ENCODE measurements at regions not wholly inside any gene's neighbourhood (a gene's known extent, or its start where the extent isn't known, plus 50 kb on each side); places are given as distances from the start of the nearest gene placed in this dataset.

DNA sequence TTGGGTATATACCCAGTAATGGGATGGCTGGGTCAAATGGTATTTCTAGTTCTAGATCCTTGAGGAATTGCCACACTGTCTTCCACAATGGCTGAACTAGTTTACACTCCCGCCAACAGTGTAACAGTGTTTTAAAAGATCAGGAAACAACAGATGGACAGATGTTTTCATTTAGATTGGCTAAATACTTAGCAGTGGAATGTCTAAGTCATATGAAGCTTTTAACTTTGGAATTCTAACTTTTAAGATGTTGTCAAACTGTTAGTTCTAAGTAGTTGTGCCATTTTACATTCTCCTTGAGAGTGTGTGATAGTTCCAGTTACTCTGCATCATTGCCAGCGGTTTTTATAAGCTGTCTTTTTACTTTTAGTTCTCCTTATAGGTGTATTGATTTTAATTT is 688.8 kb downstream of the SEMA5A start:
- no peaks in the 10 kb centered on the region for H3K27me3 ChIP-seq (ENCODE audit: insufficient read depth, low read depth, low read length)
- H3K4me3 ChIP-seq (ENCODE audit: low read length), result no peak overlapping the region
- H3K9ac ChIP-seq (ENCODE audit: low read length), result no peak overlapping the region
- H3K27ac ChIP-seq (ENCODE audit: low read length), result no peak overlapping the region
- H4K20me1 ChIP-seq (ENCODE audit: insufficient read depth), result no peaks in the 10 kb centered on the region
- H3K4me2 ChIP-seq (ENCODE audit: low read length), result no peak overlapping the region
- no peak overlapping the region for H2AFZ ChIP-seq (ENCODE audit: low read depth, low read length)
- H3K36me3 ChIP-seq (ENCODE audit: insufficient read depth, low read length), result no peaks in the 10 kb centered on the region
- H3K9me2 ChIP-seq (ENCODE audit: insufficient read depth, low read length), result no peaks in the 10 kb centered on the region
- TF ChIP-seq, protein P1, sequence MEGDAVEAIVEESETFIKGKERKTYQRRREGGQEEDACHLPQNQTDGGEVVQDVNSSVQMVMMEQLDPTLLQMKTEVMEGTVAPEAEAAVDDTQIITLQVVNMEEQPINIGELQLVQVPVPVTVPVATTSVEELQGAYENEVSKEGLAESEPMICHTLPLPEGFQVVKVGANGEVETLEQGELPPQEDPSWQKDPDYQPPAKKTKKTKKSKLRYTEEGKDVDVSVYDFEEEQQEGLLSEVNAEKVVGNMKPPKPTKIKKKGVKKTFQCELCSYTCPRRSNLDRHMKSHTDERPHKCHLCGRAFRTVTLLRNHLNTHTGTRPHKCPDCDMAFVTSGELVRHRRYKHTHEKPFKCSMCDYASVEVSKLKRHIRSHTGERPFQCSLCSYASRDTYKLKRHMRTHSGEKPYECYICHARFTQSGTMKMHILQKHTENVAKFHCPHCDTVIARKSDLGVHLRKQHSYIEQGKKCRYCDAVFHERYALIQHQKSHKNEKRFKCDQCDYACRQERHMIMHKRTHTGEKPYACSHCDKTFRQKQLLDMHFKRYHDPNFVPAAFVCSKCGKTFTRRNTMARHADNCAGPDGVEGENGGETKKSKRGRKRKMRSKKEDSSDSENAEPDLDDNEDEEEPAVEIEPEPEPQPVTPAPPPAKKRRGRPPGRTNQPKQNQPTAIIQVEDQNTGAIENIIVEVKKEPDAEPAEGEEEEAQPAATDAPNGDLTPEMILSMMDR (IDR thresholded peaks at IDR 0.05; ENCODE audit: poor library complexity, severe bottlenecking), result no peak
- TF ChIP-seq MXI1 (conservative IDR thresholded peaks at IDR 0.05; ENCODE audit: poor library complexity, severe bottlenecking) (no peak), TAF1 (IDR thresholded peaks at IDR 0.05; ENCODE audit: low read depth) (no peak), RAD21 (conservative IDR thresholded peaks at IDR 0.05) (no peak), EP300 (conservative IDR thresholded peaks at IDR 0.05; ENCODE audit: poor library complexity, severe bottlenecking) (no peak), SMC3 (conservative IDR thresholded peaks at IDR 0.05; ENCODE audit: poor library complexity) (no peak), POLR2AphosphoS5 (IDR thresholded peaks at IDR 0.05) (no peak), EZH2 (IDR thresholded peaks at IDR 0.05; ENCODE audit: borderline replicate concordance, insufficient read depth, low read length, poor library complexity, severe bottlenecking) (no peak)
- TF ChIP-seq, protein P2, sequence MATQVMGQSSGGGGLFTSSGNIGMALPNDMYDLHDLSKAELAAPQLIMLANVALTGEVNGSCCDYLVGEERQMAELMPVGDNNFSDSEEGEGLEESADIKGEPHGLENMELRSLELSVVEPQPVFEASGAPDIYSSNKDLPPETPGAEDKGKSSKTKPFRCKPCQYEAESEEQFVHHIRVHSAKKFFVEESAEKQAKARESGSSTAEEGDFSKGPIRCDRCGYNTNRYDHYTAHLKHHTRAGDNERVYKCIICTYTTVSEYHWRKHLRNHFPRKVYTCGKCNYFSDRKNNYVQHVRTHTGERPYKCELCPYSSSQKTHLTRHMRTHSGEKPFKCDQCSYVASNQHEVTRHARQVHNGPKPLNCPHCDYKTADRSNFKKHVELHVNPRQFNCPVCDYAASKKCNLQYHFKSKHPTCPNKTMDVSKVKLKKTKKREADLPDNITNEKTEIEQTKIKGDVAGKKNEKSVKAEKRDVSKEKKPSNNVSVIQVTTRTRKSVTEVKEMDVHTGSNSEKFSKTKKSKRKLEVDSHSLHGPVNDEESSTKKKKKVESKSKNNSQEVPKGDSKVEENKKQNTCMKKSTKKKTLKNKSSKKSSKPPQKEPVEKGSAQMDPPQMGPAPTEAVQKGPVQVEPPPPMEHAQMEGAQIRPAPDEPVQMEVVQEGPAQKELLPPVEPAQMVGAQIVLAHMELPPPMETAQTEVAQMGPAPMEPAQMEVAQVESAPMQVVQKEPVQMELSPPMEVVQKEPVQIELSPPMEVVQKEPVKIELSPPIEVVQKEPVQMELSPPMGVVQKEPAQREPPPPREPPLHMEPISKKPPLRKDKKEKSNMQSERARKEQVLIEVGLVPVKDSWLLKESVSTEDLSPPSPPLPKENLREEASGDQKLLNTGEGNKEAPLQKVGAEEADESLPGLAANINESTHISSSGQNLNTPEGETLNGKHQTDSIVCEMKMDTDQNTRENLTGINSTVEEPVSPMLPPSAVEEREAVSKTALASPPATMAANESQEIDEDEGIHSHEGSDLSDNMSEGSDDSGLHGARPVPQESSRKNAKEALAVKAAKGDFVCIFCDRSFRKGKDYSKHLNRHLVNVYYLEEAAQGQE (IDR thresholded peaks at IDR 0.05; ENCODE audit: borderline replicate concordance), result no peak
- H3K79me2 ChIP-seq (replicated peaks; ENCODE audit: insufficient read depth, low read length), result no peaks in the 10 kb centered on the region
- H3F3A ChIP-seq (ENCODE audit: insufficient read depth, low read length, poor library complexity, severe bottlenecking), result no peaks in the 10 kb centered on the region
- H3K9me3 ChIP-seq (ENCODE audit: low read length), result no peaks in the 10 kb centered on the region

DNA sequence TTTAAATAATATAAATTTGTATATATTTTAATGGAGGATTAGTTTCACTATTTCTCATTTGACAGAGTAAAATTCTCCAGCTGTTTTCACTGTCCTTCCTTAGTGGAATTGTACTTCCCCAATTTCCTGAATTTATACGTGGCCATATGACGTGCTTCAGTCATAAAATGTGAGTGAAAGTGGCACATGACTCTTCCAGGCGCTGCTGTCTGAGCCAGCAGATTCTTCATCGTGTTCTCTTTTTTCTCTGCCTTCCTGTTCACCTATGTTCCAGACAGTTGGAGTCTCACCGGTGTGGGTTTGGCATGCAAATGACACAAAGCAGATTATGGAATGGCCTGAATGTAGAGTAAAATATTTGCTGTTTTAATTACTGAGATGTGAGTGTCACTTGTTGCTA is 684.1 kb downstream of the SEMA5A start:
- no peak for TF ChIP-seq SMC3 (conservative IDR thresholded peaks at IDR 0.05; ENCODE audit: poor library complexity)
- TF ChIP-seq MXI1 (conservative IDR thresholded peaks at IDR 0.05; ENCODE audit: poor library complexity, severe bottlenecking), result no peak
- Histone ChIP-seq H3K36me3 (ENCODE audit: insufficient read depth, low read length) (no peaks in the 10 kb centered on the region), H3K4me2 (ENCODE audit: low read length) (no peak overlapping the region), H3K9me2 (ENCODE audit: insufficient read depth, low read length) (no peaks in the 10 kb centered on the region), H3K27me3 (ENCODE audit: insufficient read depth, low read depth, low read length) (no peaks in the 10 kb centered on the region), H3K79me2 (replicated peaks; ENCODE audit: insufficient read depth, low read length) (no peaks in the 10 kb centered on the region), H3K9ac (ENCODE audit: low read length) (no peak overlapping the region), H3K27ac (ENCODE audit: low read length) (no peak overlapping the region), H3F3A (ENCODE audit: insufficient read depth, low read length, poor library complexity, severe bottlenecking) (no peaks in the 10 kb centered on the region), H2AFZ (ENCODE audit: low read depth, low read length) (no peak overlapping the region), H4K20me1 (ENCODE audit: insufficient read depth) (no peaks in the 10 kb centered on the region), H3K9me3 (ENCODE audit: low read length) (no peaks in the 10 kb centered on the region), H3K4me3 (ENCODE audit: low read length) (no peak overlapping the region)

DNA sequence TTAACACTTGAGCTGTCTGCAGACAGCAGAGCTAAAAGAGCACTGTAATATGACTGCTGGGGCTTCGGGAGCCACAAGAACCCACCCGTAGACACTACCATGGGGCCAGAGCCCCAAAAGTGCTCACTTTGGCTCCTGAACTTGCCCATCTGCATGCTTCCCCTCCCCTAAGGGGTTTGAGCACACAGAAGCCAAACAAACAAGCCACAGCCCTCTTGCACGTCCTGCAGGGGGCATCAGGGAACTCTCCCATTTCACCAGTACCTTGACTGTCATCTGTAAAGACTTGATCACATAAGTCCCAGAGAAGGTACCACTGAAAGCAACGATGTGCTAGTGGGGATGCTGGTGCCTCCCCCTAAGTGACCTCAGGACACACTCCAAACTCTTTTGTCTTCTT is 681.8 kb downstream of the SEMA5A start:
- H4K20me1 ChIP-seq (ENCODE audit: insufficient read depth), result no peaks in the 10 kb centered on the region
- no peaks in the 10 kb centered on the region for H3K9me2 ChIP-seq (ENCODE audit: insufficient read depth, low read length)
- no peak overlapping the region for H3K4me3 ChIP-seq (ENCODE audit: low read length)
- H2AFZ ChIP-seq (ENCODE audit: low read depth, low read length), result no peak overlapping the region
- H3K27me3 ChIP-seq (ENCODE audit: insufficient read depth, low read depth, low read length), result no peaks in the 10 kb centered on the region
- H3K9me3 ChIP-seq (ENCODE audit: low read length), result no peaks in the 10 kb centered on the region
- no peak overlapping the region for H3K4me2 ChIP-seq (ENCODE audit: low read length)
- TF ChIP-seq EP300 (conservative IDR thresholded peaks at IDR 0.05; ENCODE audit: poor library complexity, severe bottlenecking) (no peak), EZH2 (IDR thresholded peaks at IDR 0.05; ENCODE audit: borderline replicate concordance, insufficient read depth, low read length, poor library complexity, severe bottlenecking) (no peak)
- TF ChIP-seq, protein P1 (IDR thresholded peaks at IDR 0.05; ENCODE audit: poor library complexity, severe bottlenecking), result no peak
- no peaks in the 10 kb centered on the region for H3K79me2 ChIP-seq (replicated peaks; ENCODE audit: insufficient read depth, low read length)
- H3K9ac ChIP-seq (ENCODE audit: low read length), result no peak overlapping the region
- no peaks in the 10 kb centered on the region for H3F3A ChIP-seq (ENCODE audit: insufficient read depth, low read length, poor library complexity, severe bottlenecking)
- H3K27ac ChIP-seq (ENCODE audit: low read length), result no peak overlapping the region
- no peaks in the 10 kb centered on the region for H3K36me3 ChIP-seq (ENCODE audit: insufficient read depth, low read length)

All from neural cell (in vitro differentiated cells).